ENCODE measurements at regions not wholly inside any gene's neighbourhood (a gene's known extent, or its start where the extent isn't known, plus 50 kb on each side); places are given as distances from the start of the nearest gene placed in this dataset.
A peak's percentile ranks its signal among the peaks of the same experiment; 100 is the strongest.

DNA sequence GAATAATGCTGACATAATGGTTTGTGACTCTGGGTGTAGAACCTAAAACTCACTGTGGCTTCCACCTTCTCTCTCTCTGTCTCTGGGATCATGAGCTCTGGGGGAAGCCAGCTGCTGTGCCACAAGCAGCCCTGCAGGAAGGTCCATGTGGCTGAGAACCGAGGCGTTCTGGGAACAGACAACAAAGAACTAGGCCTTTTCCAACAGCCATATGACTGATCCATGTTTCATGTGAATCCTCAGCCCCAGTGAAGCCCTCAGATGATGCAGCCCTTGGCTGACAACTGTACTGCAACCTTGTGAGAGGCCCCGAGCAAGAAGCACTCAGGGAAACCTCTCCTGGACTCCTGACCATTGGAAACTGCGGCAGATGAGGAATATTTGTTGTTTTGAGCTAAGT, 56.6 kb downstream of the HLA-G start:
- no peak for DNase-seq

DNA sequence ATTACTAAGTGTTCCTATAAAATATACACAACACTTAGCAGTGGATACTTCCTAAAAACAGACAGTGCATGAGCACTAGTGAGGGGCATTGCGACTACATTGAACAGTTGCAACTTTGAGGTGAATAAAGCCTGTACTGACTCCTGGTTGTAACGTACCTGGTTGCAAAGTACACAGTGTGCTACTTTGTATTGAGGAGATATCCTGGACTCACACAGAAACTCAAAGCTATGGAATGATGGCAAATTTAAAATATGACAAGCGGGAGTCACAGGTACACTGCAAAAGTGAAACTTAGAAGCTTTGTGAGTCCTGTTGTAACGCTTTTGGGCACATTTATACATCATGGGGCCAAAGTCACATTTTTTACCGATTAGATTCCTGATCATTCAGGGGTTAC, 55.6 kb upstream of the HLA-A start:
- DNase-seq: no peak

DNA sequence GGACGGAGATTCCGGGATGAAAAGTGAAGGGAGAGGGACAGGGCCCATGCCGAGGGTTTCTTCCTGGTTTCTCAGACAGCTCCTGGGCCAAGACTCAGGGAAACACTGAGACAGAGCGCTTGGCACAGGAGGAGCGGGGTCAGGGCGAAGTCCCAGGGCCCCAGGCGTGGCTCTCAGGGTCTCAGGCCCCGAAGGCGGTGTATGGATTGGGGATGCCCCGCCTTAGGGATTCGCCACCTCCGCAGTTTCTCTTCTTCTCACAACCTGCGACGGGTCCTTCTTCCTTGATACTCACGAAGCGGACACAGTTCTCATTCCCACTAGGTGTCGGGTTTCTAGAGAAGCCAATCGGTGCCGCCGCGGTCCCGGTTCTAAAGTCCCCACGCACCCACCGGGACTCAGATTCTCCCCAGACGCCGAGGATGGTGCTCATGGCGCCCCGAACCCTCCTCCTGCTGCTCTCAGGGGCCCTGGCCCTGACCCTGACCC, 55.0 kb upstream of the HLA-A start:
- peak; percentile 53 for DNase-seq

DNA sequence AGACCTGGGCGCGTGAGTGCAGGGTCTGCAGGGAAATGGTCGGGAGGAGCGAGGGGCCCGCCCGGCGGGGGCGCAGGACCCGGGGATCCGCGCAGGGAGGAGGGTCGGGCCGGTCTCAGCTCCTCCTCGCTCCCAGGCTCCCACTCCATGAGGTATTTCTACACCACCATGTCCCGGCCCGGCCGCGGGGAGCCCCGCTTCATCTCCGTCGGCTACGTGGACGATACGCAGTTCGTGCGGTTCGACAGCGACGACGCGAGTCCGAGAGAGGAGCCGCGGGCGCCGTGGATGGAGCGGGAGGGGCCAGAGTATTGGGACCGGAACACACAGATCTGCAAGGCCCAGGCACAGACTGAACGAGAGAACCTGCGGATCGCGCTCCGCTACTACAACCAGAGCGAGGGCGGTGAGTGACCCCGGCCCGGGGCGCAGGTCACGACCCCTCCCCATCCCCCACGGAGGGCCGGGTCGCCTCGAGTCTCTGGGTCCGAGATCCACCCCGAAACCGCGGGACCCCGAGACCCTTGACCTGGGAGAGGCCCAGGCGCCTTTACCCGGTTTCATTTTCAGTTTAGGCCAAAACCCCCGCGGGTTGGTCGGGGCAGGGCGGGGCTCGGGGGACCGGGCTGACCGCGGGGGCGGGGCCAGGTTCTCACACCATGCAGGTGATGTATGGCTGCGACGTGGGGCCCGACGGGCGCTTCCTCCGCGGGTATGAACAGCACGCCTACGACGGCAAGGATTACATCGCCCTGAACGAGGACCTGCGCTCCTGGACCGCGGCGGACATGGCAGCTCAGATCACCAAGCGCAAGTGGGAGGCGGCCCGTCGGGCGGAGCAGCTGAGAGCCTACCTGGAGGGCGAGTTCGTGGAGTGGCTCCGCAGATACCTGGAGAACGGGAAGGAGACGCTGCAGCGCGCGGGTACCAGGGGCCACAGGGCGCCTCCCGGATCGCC, 54.2 kb upstream of the HLA-A start:
- DNase-seq: peak; percentile 94

Data from CD4-positive, alpha-beta T cell treated with Interleukin-17A for 4 hours (primary cell).